PFSK-1 (cell line): ENCODE measurements at regions not wholly inside any gene's neighbourhood (a gene's known extent, or its start where the extent isn't known, plus 50 kb on each side); places are given as distances from the start of the nearest gene placed in this dataset.

Experiments used
- FOXP2 ChIP-seq: optimal IDR thresholded peaks from 2 replicates; pipeline ENCODE3; 2011; ENCODE audit warnings: borderline replicate concordance, control low read depth, inconsistent platforms; ENCODE audit not compliant: insufficient read depth; ENCODE audit errors: extremely low read length, extremely low read depth
- SIN3A ChIP-seq: IDR thresholded peaks from 2 replicates; pipeline ENCODE4 v1.6.1; 2012; ENCODE audit warnings: mild to moderate bottlenecking, low read length, moderate library complexity, borderline replicate concordance; ENCODE audit not compliant: insufficient read depth
- TF ChIP-seq, protein P1 (sequence below), 2 experiments: IDR thresholded peaks; 2 replicates each; pipeline versions ENCODE4 v1.6.1 to v1.8.0; 2011 to 2012; ENCODE audit warnings: low read depth in 2 of 2, low read length in 2 of 2, control low read depth in 1 of 2, inconsistent platforms in 1 of 2, mild to moderate bottlenecking in 1 of 2, moderate library complexity in 1 of 2; ENCODE audit not compliant: insufficient read depth in 1 of 2

DNA sequence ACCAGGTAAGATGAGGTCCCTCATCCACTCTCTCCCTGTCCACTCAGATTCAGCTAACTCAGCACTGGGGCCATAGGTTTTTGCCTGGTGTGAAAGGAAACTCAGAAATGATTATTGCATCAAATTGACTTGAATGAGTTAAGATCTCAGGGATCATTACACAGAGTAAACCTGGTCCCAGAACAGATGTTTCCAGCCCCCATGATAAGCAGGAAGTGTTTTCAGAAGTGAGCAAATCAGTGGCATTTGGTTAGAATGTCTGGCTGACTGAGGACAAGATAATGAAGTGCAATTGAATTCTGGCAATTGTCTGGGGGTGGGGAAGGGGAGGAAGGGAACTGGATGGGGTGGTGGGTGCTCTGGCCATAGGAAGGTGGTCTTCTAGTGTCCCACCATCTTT, 108.0 kb downstream of the CHIC2 start:
- TF ChIP-seq, protein P1, sequence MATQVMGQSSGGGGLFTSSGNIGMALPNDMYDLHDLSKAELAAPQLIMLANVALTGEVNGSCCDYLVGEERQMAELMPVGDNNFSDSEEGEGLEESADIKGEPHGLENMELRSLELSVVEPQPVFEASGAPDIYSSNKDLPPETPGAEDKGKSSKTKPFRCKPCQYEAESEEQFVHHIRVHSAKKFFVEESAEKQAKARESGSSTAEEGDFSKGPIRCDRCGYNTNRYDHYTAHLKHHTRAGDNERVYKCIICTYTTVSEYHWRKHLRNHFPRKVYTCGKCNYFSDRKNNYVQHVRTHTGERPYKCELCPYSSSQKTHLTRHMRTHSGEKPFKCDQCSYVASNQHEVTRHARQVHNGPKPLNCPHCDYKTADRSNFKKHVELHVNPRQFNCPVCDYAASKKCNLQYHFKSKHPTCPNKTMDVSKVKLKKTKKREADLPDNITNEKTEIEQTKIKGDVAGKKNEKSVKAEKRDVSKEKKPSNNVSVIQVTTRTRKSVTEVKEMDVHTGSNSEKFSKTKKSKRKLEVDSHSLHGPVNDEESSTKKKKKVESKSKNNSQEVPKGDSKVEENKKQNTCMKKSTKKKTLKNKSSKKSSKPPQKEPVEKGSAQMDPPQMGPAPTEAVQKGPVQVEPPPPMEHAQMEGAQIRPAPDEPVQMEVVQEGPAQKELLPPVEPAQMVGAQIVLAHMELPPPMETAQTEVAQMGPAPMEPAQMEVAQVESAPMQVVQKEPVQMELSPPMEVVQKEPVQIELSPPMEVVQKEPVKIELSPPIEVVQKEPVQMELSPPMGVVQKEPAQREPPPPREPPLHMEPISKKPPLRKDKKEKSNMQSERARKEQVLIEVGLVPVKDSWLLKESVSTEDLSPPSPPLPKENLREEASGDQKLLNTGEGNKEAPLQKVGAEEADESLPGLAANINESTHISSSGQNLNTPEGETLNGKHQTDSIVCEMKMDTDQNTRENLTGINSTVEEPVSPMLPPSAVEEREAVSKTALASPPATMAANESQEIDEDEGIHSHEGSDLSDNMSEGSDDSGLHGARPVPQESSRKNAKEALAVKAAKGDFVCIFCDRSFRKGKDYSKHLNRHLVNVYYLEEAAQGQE (IDR thresholded peaks at IDR 0.05; ENCODE audit: insufficient read depth in 1 of 2, low read depth in 2 of 2, low read length in 2 of 2), result peak in 1 of 2 experiments; percentile 3; a peak in 1 of 4 replicates
- TF ChIP-seq FOXP2 (no peak), SIN3A (no peak)
